H9 (cell line): ENCODE measurements at regions not wholly inside any gene's neighbourhood (a gene's known extent, or its start where the extent isn't known, plus 50 kb on each side); places are given as distances from the start of the nearest gene placed in this dataset.

ENCODE experiments used
- DNase-seq: peaks from one replicate; pipeline ENCODE4 v3.0.0-alpha.2; 2017
- H2AFZ ChIP-seq: one replicate; pipeline ENCODE4 v1.6.1; 2013; ENCODE audit warnings: mild to moderate bottlenecking, low read length, control low read depth, moderate library complexity
- H2AK5ac ChIP-seq: 2 replicates; pipeline ENCODE4 v1.6.1; 2013; ENCODE audit warnings: low read length, control low read depth, mixed read lengths; ENCODE audit not compliant: insufficient read length
- H2BK120ac ChIP-seq: one replicate; pipeline ENCODE4 v1.6.1; 2013; ENCODE audit warnings: low read depth, mild to moderate bottlenecking, low read length, control low read depth, inconsistent platforms; ENCODE audit not compliant: poor library complexity, severe bottlenecking
- H2BK12ac ChIP-seq: 2 replicates; pipeline ENCODE4 v1.6.1; 2013; ENCODE audit warnings: low read length, control low read depth, mixed read lengths, low read depth; ENCODE audit not compliant: insufficient read length
- H2BK15ac ChIP-seq: 2 replicates; pipeline ENCODE4 v1.6.1; 2013; ENCODE audit warnings: low read depth, low read length, control low read depth
- H2BK20ac ChIP-seq: one replicate; pipeline ENCODE4 v1.6.1; 2013; ENCODE audit warnings: low read depth, mild to moderate bottlenecking, low read length, control low read depth, inconsistent platforms; ENCODE audit not compliant: poor library complexity, severe bottlenecking
- H2BK5ac ChIP-seq: 2 replicates; pipeline ENCODE4 v1.6.1; 2013; ENCODE audit warnings: low read length, control low read depth, mixed read lengths; ENCODE audit not compliant: insufficient read length
- H3K14ac ChIP-seq: 2 replicates; pipeline ENCODE4 v1.6.1; 2013; ENCODE audit warnings: low read length, control low read depth; ENCODE audit not compliant: insufficient read depth
- H3K18ac ChIP-seq: 2 replicates; pipeline ENCODE4 v1.6.1; 2013; ENCODE audit warnings: low read depth, mild to moderate bottlenecking, mixed read lengths, low read length, control low read depth; ENCODE audit not compliant: insufficient read length
- H3K23ac ChIP-seq: 2 replicates; pipeline ENCODE4 v1.6.1; 2013; ENCODE audit warnings: low read length, control low read depth, mixed read lengths, low read depth; ENCODE audit not compliant: insufficient read length
- H3K23me2 ChIP-seq: 2 replicates; pipeline ENCODE4 v1.6.1; 2013; ENCODE audit warnings: low read depth, mild to moderate bottlenecking, mixed read lengths, low read length, control low read depth; ENCODE audit not compliant: insufficient read length, poor library complexity, severe bottlenecking
- H3K27ac ChIP-seq: 2 replicates; pipeline ENCODE4 v1.5.1; 2013; ENCODE audit warnings: low read length, control low read depth, mixed read lengths, low read depth; ENCODE audit not compliant: insufficient read length
- H3K27me3 ChIP-seq: 2 replicates; pipeline ENCODE4 v1.6.1; 2013; ENCODE audit warnings: low read length, control low read depth, inconsistent platforms; ENCODE audit not compliant: insufficient read depth
- H3K4ac ChIP-seq: 2 replicates; pipeline ENCODE4 v1.6.1; 2013; ENCODE audit warnings: low read depth, mild to moderate bottlenecking, control low read depth, inconsistent platforms, low read length, moderate library complexity
- H3K4me1 ChIP-seq: 2 replicates; pipeline ENCODE4 v1.6.1; 2013; ENCODE audit warnings: low read length, control low read depth, inconsistent platforms; ENCODE audit not compliant: insufficient read depth
- H3K4me2 ChIP-seq: 2 replicates; pipeline ENCODE4 v1.6.1; 2013; ENCODE audit warnings: low read length, control low read depth, mixed read lengths; ENCODE audit not compliant: insufficient read length, insufficient read depth
- H3K56ac ChIP-seq: 2 replicates; pipeline ENCODE4 v1.6.1; 2013; ENCODE audit warnings: low read depth, mild to moderate bottlenecking, mixed read lengths, low read length, control low read depth; ENCODE audit not compliant: insufficient read length
- H3K79me1 ChIP-seq: 2 replicates; pipeline ENCODE4 v1.6.1; 2013; ENCODE audit warnings: low read depth, mild to moderate bottlenecking, moderate library complexity, low read length, control low read depth, inconsistent platforms; ENCODE audit not compliant: insufficient read depth, poor library complexity, severe bottlenecking
- H3K79me2 ChIP-seq: 2 replicates; pipeline ENCODE4 v1.6.1; 2013; ENCODE audit warnings: low read length, control low read depth, inconsistent platforms; ENCODE audit not compliant: insufficient read depth
- H3K9ac ChIP-seq: 2 replicates; pipeline ENCODE4 v1.6.1; 2013; ENCODE audit warnings: low read length, control low read depth, mixed read lengths; ENCODE audit not compliant: insufficient read length; ENCODE audit errors: extremely low read depth
- H3K9me3 ChIP-seq: one replicate; pipeline ENCODE4 v1.6.1; 2013; ENCODE audit warnings: low read depth, low read length, inconsistent platforms; ENCODE audit not compliant: control insufficient read depth
- H3T11ph ChIP-seq: one replicate; pipeline ENCODE4 v1.6.1; 2013; ENCODE audit warnings: mild to moderate bottlenecking, low read length, control low read depth, inconsistent platforms
- H4K20me1 ChIP-seq: one replicate; pipeline ENCODE4 v1.6.1; 2013; ENCODE audit not compliant: control insufficient read depth, insufficient read length, insufficient read depth
- H4K5ac ChIP-seq: 2 replicates; pipeline ENCODE4 v1.6.1; 2013; ENCODE audit warnings: low read depth, mild to moderate bottlenecking, mixed read lengths, low read length, control low read depth; ENCODE audit not compliant: insufficient read length
- H4K8ac ChIP-seq: replicated peaks from 2 replicates; pipeline ENCODE4 v1.6.1; 2013; ENCODE audit warnings: low read length, control low read depth, mixed read lengths, low read depth; ENCODE audit not compliant: insufficient read length
- H4K91ac ChIP-seq: 2 replicates; pipeline ENCODE4 v1.6.1; 2013; ENCODE audit warnings: low read depth, mild to moderate bottlenecking, moderate library complexity, mixed read lengths, low read length, control low read depth; ENCODE audit not compliant: insufficient read length
- H3K27ac Mint-ChIP-seq, 3 experiments: 2 replicates in 2 of 3; 3 replicates in 1 of 3; pipeline ENCODE4 v1.8.0; 2020 to 2021; ENCODE audit warnings: mixed read lengths in 3 of 3, mild to moderate bottlenecking in 1 of 3, moderate library complexity in 1 of 3
- H3K27me3 Mint-ChIP-seq: 2 replicates; pipeline ENCODE4 v1.8.0; 2021; ENCODE audit warnings: low read depth, mild to moderate bottlenecking, moderate library complexity, mixed read lengths
- H3K36me3 Mint-ChIP-seq, 3 experiments: 2 replicates in 2 of 3; 3 replicates in 1 of 3; pipeline ENCODE4 v1.8.0; 2020 to 2021; ENCODE audit warnings: low read depth in 3 of 3, mixed read lengths in 3 of 3; ENCODE audit not compliant: insufficient read depth in 1 of 3
- H3K4me1 Mint-ChIP-seq, 2 experiments: 2 replicates each; pipeline ENCODE4 v1.8.0; 2020; ENCODE audit warnings: mixed read lengths in 2 of 2
- H3K4me3 Mint-ChIP-seq, 2 experiments: 2 replicates in 1 of 2; 3 replicates in 1 of 2; pipeline ENCODE4 v1.8.0; 2020 to 2021; ENCODE audit warnings: mild to moderate bottlenecking in 2 of 2, mixed read lengths in 2 of 2, moderate library complexity in 1 of 2
- H3K9me3 Mint-ChIP-seq, 2 experiments: 2 replicates in 1 of 2; 3 replicates in 1 of 2; pipeline ENCODE4 v1.8.0; 2020; ENCODE audit warnings: mild to moderate bottlenecking in 2 of 2, mixed read lengths in 2 of 2, moderate library complexity in 1 of 2
- CTCF ChIP-seq: fragments of 200-600 bp; sonication (generic); conservative IDR thresholded peaks from 3 replicates; pipeline ENCODE4 v1.8.0; 2021; ENCODE audit warnings: antibody characterized with exemption, mild to moderate bottlenecking
- WGBS: extraction: QIAGEN DNeasy Blood & Tissue Kit; methylation state at CpG from one replicate; pipeline ENCODE4 v1.1.7; 2013; ENCODE audit warnings: missing lambda C conversion rate, low lambda C conversion rate, mixed read lengths; ENCODE audit not compliant: insufficient read length; ENCODE audit errors: extremely low coverage; 5-methylcytosine and 5-hydroxymethylcytosine counted together

- peaks cover 2 to 5% of the 10 kb centered on the region in 2 experiments; a peak in 2 of 4 replicates for H3K4me1 Mint-ChIP-seq
- Histone ChIP-seq H3K27ac (no peak overlapping the region), H4K91ac (no peak overlapping the region), H3K4me1 (no peaks in the 10 kb centered on the region), H2BK5ac (no peak overlapping the region), H3K27me3 (no peaks in the 10 kb centered on the region), H2BK12ac (no peak overlapping the region), H3K79me2 (no peaks in the 10 kb centered on the region), H3K79me1 (no peaks in the 10 kb centered on the region), H3K9ac (no peak overlapping the region), H3K9me3 (no peaks in the 10 kb centered on the region), H3K14ac (no peak overlapping the region), H3K56ac (no peak overlapping the region), H2BK20ac (no peak overlapping the region), H3K4me2 (no peak overlapping the region), H3T11ph (no peak overlapping the region), H3K4ac (no peak overlapping the region), H3K18ac (no peak overlapping the region), H4K20me1 (no peaks in the 10 kb centered on the region), H2BK120ac (no peak overlapping the region), H3K23ac (no peak overlapping the region), H4K8ac (no peak overlapping the region), H4K5ac (no peak overlapping the region), H2BK15ac (no peak overlapping the region), H3K23me2 (no peaks in the 10 kb centered on the region), H2AK5ac (no peak overlapping the region), H2AFZ (no peak overlapping the region)
- H3K36me3 Mint-ChIP-seq: no peaks in the 10 kb centered on the region; a peak in 1 of 7 replicates
- H3K27ac Mint-ChIP-seq: no peak overlapping the region
- no peaks in the 10 kb centered on the region; a peak in 1 of 5 replicates for H3K9me3 Mint-ChIP-seq
- DNase-seq: no peak
- no peak overlapping the region for H3K4me3 Mint-ChIP-seq
- H3K27me3 Mint-ChIP-seq: no peaks in the 10 kb centered on the region
- no CpG with 5 or more reads among the region's 1 CpG for WGBS
- TF ChIP-seq CTCF: no peak
Measured at GRCh38 chr3:159925248-159925647, 63.4 kb upstream of the IL12A start.
